ENCODE measurements at regions not wholly inside any gene's neighbourhood (a gene's known extent, or its start where the extent isn't known, plus 50 kb on each side); places are given as distances from the start of the nearest gene placed in this dataset.

DNA sequence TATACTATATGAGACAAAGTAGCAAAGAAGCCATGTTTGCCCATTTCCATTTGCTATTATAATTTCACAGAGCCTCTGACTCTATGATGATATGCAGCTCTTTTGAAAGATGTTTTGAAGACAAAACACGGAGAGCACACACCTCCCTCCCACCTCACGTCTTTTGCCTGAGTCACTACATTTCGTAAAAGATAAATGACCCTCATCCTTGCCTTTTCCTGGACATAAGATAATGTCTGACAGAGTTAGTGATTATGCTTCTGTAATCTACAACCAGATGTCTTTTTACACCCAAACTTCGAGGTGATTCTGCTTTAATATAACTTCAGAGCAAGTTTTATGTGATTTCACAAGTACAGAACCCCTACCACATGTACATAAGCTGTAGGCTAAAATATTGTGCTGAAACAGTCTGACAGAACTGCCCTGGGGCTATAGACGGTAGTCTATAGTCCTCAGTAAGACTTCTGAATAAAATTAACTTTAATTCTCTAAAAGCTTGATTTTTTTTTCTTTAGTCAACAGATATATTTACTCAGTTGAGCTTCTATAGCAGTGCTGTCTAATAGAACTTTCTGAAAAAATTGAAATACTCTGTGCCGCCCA, 99.9 kb downstream of the CD200R1L start:
- H3K36me3 ChIP-seq (ENCODE audit: control insufficient read depth, insufficient read depth, low read length): no peaks in the 10 kb centered on the region
- H3K27me3 ChIP-seq (replicated peaks; ENCODE audit: control insufficient read depth, insufficient read depth, low read length): no peaks in the 10 kb centered on the region
- DNase-seq (ENCODE audit: extremely low read depth, insufficient read length): no peak
- TF ChIP-seq, protein P1, sequence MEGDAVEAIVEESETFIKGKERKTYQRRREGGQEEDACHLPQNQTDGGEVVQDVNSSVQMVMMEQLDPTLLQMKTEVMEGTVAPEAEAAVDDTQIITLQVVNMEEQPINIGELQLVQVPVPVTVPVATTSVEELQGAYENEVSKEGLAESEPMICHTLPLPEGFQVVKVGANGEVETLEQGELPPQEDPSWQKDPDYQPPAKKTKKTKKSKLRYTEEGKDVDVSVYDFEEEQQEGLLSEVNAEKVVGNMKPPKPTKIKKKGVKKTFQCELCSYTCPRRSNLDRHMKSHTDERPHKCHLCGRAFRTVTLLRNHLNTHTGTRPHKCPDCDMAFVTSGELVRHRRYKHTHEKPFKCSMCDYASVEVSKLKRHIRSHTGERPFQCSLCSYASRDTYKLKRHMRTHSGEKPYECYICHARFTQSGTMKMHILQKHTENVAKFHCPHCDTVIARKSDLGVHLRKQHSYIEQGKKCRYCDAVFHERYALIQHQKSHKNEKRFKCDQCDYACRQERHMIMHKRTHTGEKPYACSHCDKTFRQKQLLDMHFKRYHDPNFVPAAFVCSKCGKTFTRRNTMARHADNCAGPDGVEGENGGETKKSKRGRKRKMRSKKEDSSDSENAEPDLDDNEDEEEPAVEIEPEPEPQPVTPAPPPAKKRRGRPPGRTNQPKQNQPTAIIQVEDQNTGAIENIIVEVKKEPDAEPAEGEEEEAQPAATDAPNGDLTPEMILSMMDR (IDR thresholded peaks at IDR 0.05; ENCODE audit: insufficient read depth, low read length, poor library complexity, severe bottlenecking): no peak
- no peak overlapping the region for H3K4me3 ChIP-seq (replicated peaks; ENCODE audit: low read depth, low read length)

- TF ChIP-seq, protein P1 (IDR thresholded peaks at IDR 0.05; ENCODE audit: insufficient read depth, low read length, poor library complexity, severe bottlenecking): no peak
- Histone ChIP-seq H3K4me3 (replicated peaks; ENCODE audit: low read depth, low read length) (no peak overlapping the region), H3K27me3 (replicated peaks; ENCODE audit: control insufficient read depth, insufficient read depth, low read length) (no peaks in the 10 kb centered on the region)
Measured at GRCh38 chr3:112745567-112746248, 101.0 kb downstream of the CD200R1L start.

DNA sequence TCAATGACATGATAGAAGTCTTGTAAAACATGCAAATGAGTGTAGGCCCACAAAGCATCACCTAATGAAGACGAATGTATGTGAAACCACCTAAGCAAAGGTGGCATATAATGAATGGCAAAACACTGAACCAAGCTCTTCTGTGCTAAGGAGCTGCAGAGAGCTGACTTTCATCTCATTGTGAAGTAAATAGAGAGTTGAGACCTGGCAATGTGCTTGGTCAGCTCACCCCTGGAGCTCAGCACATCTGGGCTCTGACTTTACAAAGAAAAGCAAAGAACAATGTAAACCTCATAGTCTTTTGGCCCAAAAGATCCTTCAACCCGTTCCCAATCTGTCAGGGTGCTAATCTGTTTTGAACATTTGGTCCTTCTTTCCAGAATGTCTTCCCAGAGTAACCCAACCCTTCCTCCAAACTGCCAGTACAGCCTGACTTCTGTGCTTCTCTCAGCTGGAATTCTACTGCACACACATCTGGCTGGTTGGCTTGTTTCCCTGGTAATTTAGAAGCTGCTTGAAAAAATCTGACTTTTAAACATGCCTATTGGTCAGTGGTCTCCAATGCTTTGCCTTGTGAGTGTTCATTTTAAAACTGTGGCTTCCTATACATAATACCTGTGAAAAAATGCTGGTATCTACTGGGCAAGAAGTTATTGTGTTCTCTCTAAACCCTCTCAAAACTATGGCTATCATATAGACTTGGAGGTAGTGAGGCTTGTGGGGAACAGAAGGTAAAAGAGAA, 101.7 kb downstream of the CD200R1L start:
- no peak for DNase-seq (ENCODE audit: extremely low read depth, insufficient read length)
- H3K36me3 ChIP-seq (ENCODE audit: control insufficient read depth, insufficient read depth, low read length): no peaks in the 10 kb centered on the region
- H3K27me3 ChIP-seq (replicated peaks; ENCODE audit: control insufficient read depth, insufficient read depth, low read length): no peaks in the 10 kb centered on the region
- TF ChIP-seq, protein P1 (IDR thresholded peaks at IDR 0.05; ENCODE audit: insufficient read depth, low read length, poor library complexity, severe bottlenecking): no peak
- H3K4me3 ChIP-seq (replicated peaks; ENCODE audit: low read depth, low read length): no peak overlapping the region

More at GRCh38 chr3:112745567-112746248, 101.0 kb downstream of the CD200R1L start:
- DNase-seq (ENCODE audit: extremely low read depth, insufficient read length): no peak
- H3K36me3 ChIP-seq (ENCODE audit: control insufficient read depth, insufficient read depth, low read length): no peaks in the 10 kb centered on the region

- DNase-seq (ENCODE audit: extremely low read depth, insufficient read length): no peak
- H3K27me3 ChIP-seq (replicated peaks; ENCODE audit: control insufficient read depth, insufficient read depth, low read length): no peaks in the 10 kb centered on the region
- TF ChIP-seq, protein P1 (IDR thresholded peaks at IDR 0.05; ENCODE audit: insufficient read depth, low read length, poor library complexity, severe bottlenecking): no peak
- H3K36me3 ChIP-seq (ENCODE audit: control insufficient read depth, insufficient read depth, low read length): no peaks in the 10 kb centered on the region
- H3K4me3 ChIP-seq (replicated peaks; ENCODE audit: low read depth, low read length): no peak overlapping the region
Measured at GRCh38 chr3:112744106-112744505, 102.6 kb downstream of the CD200R1L start.

DNA sequence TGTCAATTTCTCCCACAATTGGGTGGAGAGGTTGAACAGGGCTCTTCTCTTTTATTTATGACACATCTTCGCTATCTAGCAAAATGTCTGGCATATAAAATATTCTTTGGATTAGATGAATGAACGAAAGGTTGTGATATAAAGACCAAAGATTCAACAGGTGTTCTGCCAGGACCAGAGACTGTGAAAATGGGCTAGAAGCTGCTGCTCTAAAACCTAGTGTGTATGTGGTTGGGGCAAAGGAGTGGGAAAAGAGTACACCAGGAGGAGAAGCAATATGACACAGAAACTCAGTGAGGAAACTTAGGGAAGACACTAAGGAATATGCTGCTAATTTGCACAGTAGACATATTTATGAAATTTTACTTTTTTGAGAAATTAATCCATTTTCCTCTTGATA, 102.0 kb upstream of the CCDC80 start:
- Histone ChIP-seq H3K36me3 (ENCODE audit: control insufficient read depth, insufficient read depth, low read length) (no peaks in the 10 kb centered on the region), H3K27me3 (replicated peaks; ENCODE audit: control insufficient read depth, insufficient read depth, low read length) (no peaks in the 10 kb centered on the region), H3K4me3 (replicated peaks; ENCODE audit: low read depth, low read length) (no peak overlapping the region)
- TF ChIP-seq, protein P1 (IDR thresholded peaks at IDR 0.05; ENCODE audit: insufficient read depth, low read length, poor library complexity, severe bottlenecking): no peak
- no peak for DNase-seq (ENCODE audit: extremely low read depth, insufficient read length)
